H1 (cell line): ENCODE measurements at regions not wholly inside any gene's neighbourhood (a gene's known extent, or its start where the extent isn't known, plus 50 kb on each side); places are given as distances from the start of the nearest gene placed in this dataset.

ENCODE experiments used
- CTCF ChIA-PET: fragments of 300-600 bp; sonication (Branson Sonifier 250); formaldehyde crosslinking; loops from one replicate; lab custom pipeline; 2021; ENCODE audit not compliant: partially characterized antibody; lab: Charles Lee
- POLR2A ChIA-PET: fragments of 300-600 bp; sonication (Branson Sonifier 250); formaldehyde crosslinking; loops from one replicate; lab custom pipeline; 2021; ENCODE audit warnings: inconsistent platforms; ENCODE audit not compliant: partially characterized antibody; lab: Charles Lee
- DNase-seq, 2 experiments: peaks; one replicate each; pipeline versions ENCODE4 v3.0.0 to v3.0.0-alpha.2; 2010 to 2022; ENCODE audit warnings: low spot score in 2 of 2, low read depth in 1 of 2, mixed read lengths in 1 of 2
- FAIRE-seq: peaks from 2 replicates; lab custom pipeline; 2011; peaks lifted over from hg19 to GRCh38; lab: Jason Lieb, UNC
- H2AFZ ChIP-seq: 2 replicates; pipeline ENCODE4 v1.8.1; 2012; ENCODE audit warnings: low read length, inconsistent platforms
- H2AK5ac ChIP-seq: 2 replicates; pipeline ENCODE4 v1.6.1; 2013; ENCODE audit warnings: low read depth, low read length
- H2BK120ac ChIP-seq: replicated peaks from 2 replicates; pipeline ENCODE3; 2013; ENCODE audit warnings: low read depth, low read length, inconsistent platforms
- H2BK12ac ChIP-seq: 2 replicates; pipeline ENCODE4 v1.6.1; 2013; ENCODE audit warnings: low read depth, low read length
- H2BK15ac ChIP-seq: 2 replicates; pipeline ENCODE4 v1.6.1; 2013; ENCODE audit warnings: low read length
- H2BK20ac ChIP-seq: 2 replicates; pipeline ENCODE4 v1.6.1; 2013; ENCODE audit warnings: low read length
- H2BK5ac ChIP-seq: 2 replicates; pipeline ENCODE4 v1.6.1; 2013; ENCODE audit warnings: low read depth, low read length
- H3K14ac ChIP-seq: 2 replicates; pipeline ENCODE4 v1.6.1; 2013; ENCODE audit warnings: inconsistent platforms; ENCODE audit not compliant: insufficient read length
- H3K18ac ChIP-seq: 2 replicates; pipeline ENCODE4 v1.6.1; 2013; ENCODE audit warnings: low read length; ENCODE audit errors: extremely low read depth
- H3K23ac ChIP-seq: 2 replicates; pipeline ENCODE4 v1.6.1; 2013; ENCODE audit warnings: inconsistent platforms; ENCODE audit not compliant: insufficient read length
- H3K23me2 ChIP-seq: 2 replicates; pipeline ENCODE4 v1.6.1; 2013; ENCODE audit warnings: low read depth, low read length
- H3K27ac ChIP-seq: 2 replicates; pipeline ENCODE4 v1.6.1; 2011; ENCODE audit warnings: low read depth, low read length, inconsistent platforms
- H3K27me3 ChIP-seq, 4 experiments: replicated peaks in 1 of 4; 1 replicate in 1 of 4; 2 replicates in 3 of 4; pipeline versions ENCODE4 v1.6.1 to v1.8.1; 2011 to 2013; ENCODE audit warnings: low read length in 3 of 4, mild to moderate bottlenecking in 3 of 4, inconsistent platforms in 2 of 4, mixed read lengths in 2 of 4, moderate library complexity in 1 of 4; ENCODE audit not compliant: control insufficient read depth in 3 of 4, insufficient read depth in 3 of 4; ENCODE audit errors: extremely low read depth in 1 of 4
- H3K36me3 ChIP-seq, 4 experiments: 2 replicates each; pipeline versions ENCODE4 v1.6.1 to v1.8.1; 2011 to 2013; ENCODE audit warnings: mild to moderate bottlenecking in 4 of 4, low read length in 3 of 4, moderate library complexity in 2 of 4, control low read depth in 1 of 4, inconsistent platforms in 1 of 4; ENCODE audit not compliant: insufficient read depth in 4 of 4, control insufficient read depth in 2 of 4
- H3K4ac ChIP-seq: replicated peaks from 2 replicates; pipeline ENCODE3; 2013; ENCODE audit warnings: low read length, low read depth, mixed read lengths, inconsistent platforms; ENCODE audit not compliant: insufficient read length
- H3K4me1 ChIP-seq, 4 experiments: replicated peaks in 1 of 4; 1 replicate in 1 of 4; 2 replicates in 3 of 4; pipeline versions ENCODE4 v1.6.1 to v1.8.1; 2011 to 2013; ENCODE audit warnings: low read length in 3 of 4, inconsistent platforms in 2 of 4, mixed read lengths in 1 of 4; ENCODE audit not compliant: insufficient read depth in 4 of 4, control insufficient read depth in 3 of 4
- H3K4me2 ChIP-seq, 2 experiments: 2 replicates each; pipeline versions ENCODE4 v1.6.1 to v1.8.1; 2011 to 2013; ENCODE audit warnings: low read depth in 2 of 2, low read length in 2 of 2, control low read depth in 1 of 2, inconsistent platforms in 1 of 2, mild to moderate bottlenecking in 1 of 2; ENCODE audit not compliant: insufficient read depth in 1 of 2
- H3K4me3 ChIP-seq, 4 experiments: fragments of 200-600, 300-600 bp in 1 of 4; sonication (generic), shearing (Covaris generic), sonication (Bioruptor Twin) in 1 of 4; 2 replicates each; pipeline versions ENCODE4 v1.5.1 to v1.8.1; 2011 to 2016; ENCODE audit warnings: low read length in 4 of 4, low read depth in 3 of 4, control low read depth in 2 of 4, inconsistent platforms in 2 of 4, mild to moderate bottlenecking in 2 of 4, mixed read lengths in 1 of 4, moderate library complexity in 1 of 4; ENCODE audit not compliant: insufficient read depth in 2 of 4; ENCODE audit errors: extremely low read depth in 1 of 4
- H3K56ac ChIP-seq: replicated peaks from 2 replicates; pipeline ENCODE3; 2013; ENCODE audit warnings: low read depth, mild to moderate bottlenecking, mixed read lengths, low read length, inconsistent platforms; ENCODE audit not compliant: insufficient read length
- H3K79me1 ChIP-seq: 2 replicates; pipeline ENCODE4 v1.6.1; 2013; ENCODE audit warnings: low read depth, low read length, control low read depth
- H3K79me2 ChIP-seq, 2 experiments: 2 replicates each; pipeline versions ENCODE4 v1.6.1 to v1.8.1; 2012 to 2013; ENCODE audit warnings: low read length in 2 of 2, mild to moderate bottlenecking in 2 of 2, inconsistent platforms in 1 of 2; ENCODE audit not compliant: insufficient read depth in 2 of 2, control insufficient read depth in 1 of 2
- H3K9ac ChIP-seq, 4 experiments: replicated peaks in 1 of 4; 1 replicate in 1 of 4; 2 replicates in 3 of 4; pipeline versions ENCODE4 v1.6.1 to v1.8.1; 2011 to 2013; ENCODE audit warnings: low read depth in 3 of 4, low read length in 3 of 4, control low read depth in 2 of 4, mild to moderate bottlenecking in 2 of 4, moderate library complexity in 2 of 4, inconsistent platforms in 1 of 4; ENCODE audit errors: extremely low read depth in 1 of 4
- H3K9me3 ChIP-seq, 2 experiments: 2 replicates each; pipeline versions ENCODE4 v1.6.1 to v1.8.1; 2012 to 2013; ENCODE audit warnings: mild to moderate bottlenecking in 2 of 2, moderate library complexity in 2 of 2, control low read depth in 1 of 2, inconsistent platforms in 1 of 2, low read depth in 1 of 2, low read length in 1 of 2, mixed read lengths in 1 of 2; ENCODE audit not compliant: insufficient read depth in 2 of 2
- H4K20me1 ChIP-seq, 2 experiments: replicated peaks in 1 of 2; 2 replicates each; pipeline versions ENCODE3 to v1.8.1; 2011 to 2013; ENCODE audit warnings: inconsistent platforms in 2 of 2, low read length in 2 of 2, mild to moderate bottlenecking in 1 of 2; ENCODE audit not compliant: insufficient read depth in 2 of 2, control insufficient read depth in 1 of 2
- H4K5ac ChIP-seq: 2 replicates; pipeline ENCODE4 v1.6.1; 2013; ENCODE audit warnings: low read length, low read depth, mixed read lengths, inconsistent platforms; ENCODE audit not compliant: insufficient read length
- H4K8ac ChIP-seq: 2 replicates; pipeline ENCODE4 v1.8.0; 2013; ENCODE audit warnings: mild to moderate bottlenecking, moderate library complexity, low read length, inconsistent platforms; ENCODE audit not compliant: insufficient read depth; ENCODE audit errors: extremely low read depth
- H4K91ac ChIP-seq: replicated peaks from 2 replicates; pipeline ENCODE3; 2013; ENCODE audit warnings: low read length, mixed read lengths, inconsistent platforms; ENCODE audit not compliant: insufficient read length
- EGR1 ChIP-seq: IDR thresholded peaks from 2 replicates; pipeline ENCODE4 v1.6.1; 2011; ENCODE audit warnings: low read depth, low read length, borderline replicate concordance
- GTF2F1 ChIP-seq: IDR thresholded peaks from 2 replicates; pipeline ENCODE4 v1.6.1; 2012; ENCODE audit warnings: low read depth, low read length, improper control_type of control experiment, borderline replicate concordance
- JUND ChIP-seq: IDR thresholded peaks from 2 replicates; pipeline ENCODE4 v1.6.1; 2011; ENCODE audit warnings: mild to moderate bottlenecking, improper control_type of control experiment, low read length
- POLR2A ChIP-seq, 2 experiments: IDR thresholded peaks; 1 replicate in 1 of 2; 2 replicates in 1 of 2; pipeline ENCODE4 v1.6.1; 2011; ENCODE audit warnings: low read depth in 2 of 2, low read length in 2 of 2, mild to moderate bottlenecking in 2 of 2; ENCODE audit errors: control extremely low read depth in 1 of 2
- POU5F1 ChIP-seq: IDR thresholded peaks from 2 replicates; pipeline ENCODE4 v1.6.1; 2011; ENCODE audit warnings: low read depth, mild to moderate bottlenecking, low read length, moderate library complexity
- RAD21 ChIP-seq, 2 experiments: IDR thresholded peaks in 1 of 2; conservative IDR thresholded peaks in 1 of 2; 2 replicates each; pipeline ENCODE4 v1.6.1; 2011; ENCODE audit warnings: low read depth in 2 of 2, low read length in 2 of 2, improper control_type of control experiment in 1 of 2, inconsistent platforms in 1 of 2, mild to moderate bottlenecking in 1 of 2, moderate library complexity in 1 of 2
- SIRT6 ChIP-seq: IDR thresholded peaks from one replicate; pipeline ENCODE4 v1.7.1; 2012; ENCODE audit warnings: low read length, inconsistent platforms
- SIX5 ChIP-seq: IDR thresholded peaks from 2 replicates; pipeline ENCODE4 v1.6.1; 2011; ENCODE audit warnings: mild to moderate bottlenecking, low read depth, low read length
- SRF ChIP-seq: IDR thresholded peaks from 2 replicates; pipeline ENCODE4 v1.6.1; 2011; ENCODE audit warnings: mild to moderate bottlenecking, low read depth, low read length, moderate library complexity
- SUZ12 ChIP-seq: fragments of 200-600 bp; sonication (generic); IDR thresholded peaks from 2 replicates; pipeline ENCODE4 v1.6.1; 2012; ENCODE audit warnings: mild to moderate bottlenecking, inconsistent platforms, low read length, moderate library complexity, mixed read lengths
- TAF1 ChIP-seq: IDR thresholded peaks from 2 replicates; pipeline ENCODE4 v1.6.1; 2011; ENCODE audit warnings: mild to moderate bottlenecking, low read depth, low read length
- TBP ChIP-seq: IDR thresholded peaks from 2 replicates; pipeline ENCODE4 v1.6.1; 2011; ENCODE audit warnings: low read depth, low read length, improper control_type of control experiment
- TEAD4 ChIP-seq: IDR thresholded peaks from 2 replicates; pipeline ENCODE4 v1.6.1; 2012; ENCODE audit warnings: low read depth, low read length, inconsistent platforms, mixed read lengths
- YY1 ChIP-seq: IDR thresholded peaks from 2 replicates; pipeline ENCODE4 v1.6.1; 2011; ENCODE audit warnings: low read depth, mild to moderate bottlenecking, low read length
- ZNF274 ChIP-seq: IDR thresholded peaks from 2 replicates; pipeline ENCODE4 v1.7.0; 2012; ENCODE audit warnings: low read length, borderline replicate concordance; ENCODE audit errors: extremely low read depth
- WGBS, 2 experiments: shearing (Covaris generic) in 1 of 2; methylation state at CpG; one replicate each; pipeline versions ENCODE4 v1.1.6 to v1.1.7; 2013 to 2015; ENCODE audit warnings: low lambda C conversion rate in 2 of 2, mixed read lengths in 2 of 2, inconsistent platforms in 1 of 2, low coverage in 1 of 2, missing lambda C conversion rate in 1 of 2; ENCODE audit not compliant: insufficient replicate concordance in 2 of 2, insufficient coverage in 1 of 2, insufficient read length in 1 of 2; ENCODE audit errors: extremely low coverage in 1 of 2, missing lambda C conversion rate in 1 of 2; 5-methylcytosine and 5-hydroxymethylcytosine counted together
- TF ChIP-seq, protein P1 (sequence below): IDR thresholded peaks from 2 replicates; pipeline ENCODE4 v1.6.1; 2012; ENCODE audit warnings: inconsistent platforms

DNA sequence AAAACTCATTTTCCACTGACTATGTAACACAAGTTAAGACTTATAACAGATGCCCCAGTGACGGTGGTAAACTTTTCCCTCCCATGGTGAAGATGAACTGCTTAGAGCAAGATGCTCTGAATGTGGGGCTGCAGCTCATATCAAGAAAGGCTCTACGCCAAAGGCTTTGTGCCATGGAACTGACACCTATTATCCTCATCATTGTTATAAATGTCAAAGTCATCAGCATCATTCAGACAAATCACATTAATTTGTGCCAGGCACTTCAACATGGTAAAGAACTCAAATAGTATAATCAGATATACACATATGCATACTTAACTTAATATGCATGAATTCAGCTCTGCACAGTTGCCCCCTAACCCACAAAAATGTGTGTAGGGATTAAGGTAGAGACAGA lies 305.9 kb upstream of the ATP10B start:
- POLR2A ChIA-PET, result no interaction called here

More for the DNA sequence above, 305.9 kb upstream of the ATP10B start:
- WGBS, 2 experiments, result 92% methylated on average over 2 of the region's 2 CpGs; no CpG with 5 or more reads in 1 of the 2 experiments
- Histone ChIP-seq H3K4me1 (no peaks in the 10 kb centered on the region), H3K18ac (no peak overlapping the region), H4K8ac (no peak overlapping the region), H4K91ac (no peak overlapping the region), H3K9ac (no peak overlapping the region), H2BK15ac (no peak overlapping the region), H3K23me2 (no peaks in the 10 kb centered on the region), H3K4me3 (no peak overlapping the region), H3K4ac (no peak overlapping the region), H2BK12ac (no peak overlapping the region), H3K36me3 (no peaks in the 10 kb centered on the region; a peak in 1 of 8 replicates), H3K14ac (no peak overlapping the region), H2BK5ac (no peak overlapping the region), H3K23ac (no peak overlapping the region), H3K56ac (no peak overlapping the region), H3K79me2 (no peaks in the 10 kb centered on the region), H2AK5ac (no peak overlapping the region), H2AFZ (no peak overlapping the region), H3K9me3 (no peaks in the 10 kb centered on the region), H3K79me1 (no peaks in the 10 kb centered on the region), H2BK20ac (no peak overlapping the region), H3K27ac (no peak overlapping the region), H3K27me3 (no peaks in the 10 kb centered on the region), H4K20me1 (no peaks in the 10 kb centered on the region), H2BK120ac (no peak overlapping the region), H3K4me2 (no peak overlapping the region), H4K5ac (no peak overlapping the region)
- TF ChIP-seq, protein P1, sequence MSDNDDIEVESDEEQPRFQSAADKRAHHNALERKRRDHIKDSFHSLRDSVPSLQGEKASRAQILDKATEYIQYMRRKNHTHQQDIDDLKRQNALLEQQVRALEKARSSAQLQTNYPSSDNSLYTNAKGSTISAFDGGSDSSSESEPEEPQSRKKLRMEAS, result no peak
- TF ChIP-seq ZNF274 (no peak), TAF1 (no peak), SIX5 (no peak), EGR1 (no peak), POU5F1 (no peak), SRF (no peak), YY1 (no peak), POLR2A (IDR thresholded peaks at IDR 0.05; ENCODE audit: control extremely low read depth in 1 of 2, low read depth in 2 of 2, low read length in 2 of 2) (no peak), SIRT6 (no peak), RAD21 (IDR thresholded peaks at IDR 0.05 in 1 of 2, conservative IDR thresholded peaks at IDR 0.05 in 1 of 2; ENCODE audit: low read depth in 2 of 2, low read length in 2 of 2) (no peak), SUZ12 (no peak), JUND (no peak), GTF2F1 (no peak), TBP (no peak), TEAD4 (no peak)
- DNase-seq (no peak), FAIRE-seq (no peak)
- CTCF ChIA-PET, result interaction anchor here (1.2 kb wide), 1 partner anchor 9 kb away, joined by 3 read pairs; no protein-coding TSS in a partner anchor
